Bronchial epithelial cell (primary cell): ENCODE measurements at regions not wholly inside any gene's neighbourhood (a gene's known extent, or its start where the extent isn't known, plus 50 kb on each side); places are given as distances from the start of the nearest gene placed in this dataset.
"Not testable (repeated sequence)": the region's sequence is repeated elsewhere in the genome, so short reads cannot be mapped to it uniquely, and the experiment has no call there.

Source experiments
- DNase-seq: peaks from one replicate; pipeline ENCODE4 v3.0.0-alpha.2; 2010; ENCODE audit warnings: low read depth
- FAIRE-seq: peaks from 2 replicates; lab custom pipeline; 2011; peaks lifted over from hg19 to GRCh38; lab: Jason Lieb, UNC
- H3K27me3 ChIP-seq: 2 replicates; pipeline ENCODE4 v1.5.1; 2011; ENCODE audit warnings: low read length; ENCODE audit not compliant: control insufficient read depth, insufficient read depth
- H3K36me3 ChIP-seq: 2 replicates; pipeline ENCODE4 v1.5.1; 2011; ENCODE audit warnings: low read length; ENCODE audit not compliant: control insufficient read depth, insufficient read depth
- H3K4me3 ChIP-seq: 2 replicates; pipeline ENCODE4 v1.5.1; 2011; ENCODE audit warnings: mild to moderate bottlenecking, low read depth, low read length, control low read depth
- TF ChIP-seq, protein P1 (sequence below): IDR thresholded peaks from 2 replicates; pipeline ENCODE4 v1.5.1; 2011; ENCODE audit warnings: mild to moderate bottlenecking, moderate library complexity, low read length, control low read depth, inconsistent platforms; ENCODE audit not compliant: insufficient read depth, severe bottlenecking

DNA sequence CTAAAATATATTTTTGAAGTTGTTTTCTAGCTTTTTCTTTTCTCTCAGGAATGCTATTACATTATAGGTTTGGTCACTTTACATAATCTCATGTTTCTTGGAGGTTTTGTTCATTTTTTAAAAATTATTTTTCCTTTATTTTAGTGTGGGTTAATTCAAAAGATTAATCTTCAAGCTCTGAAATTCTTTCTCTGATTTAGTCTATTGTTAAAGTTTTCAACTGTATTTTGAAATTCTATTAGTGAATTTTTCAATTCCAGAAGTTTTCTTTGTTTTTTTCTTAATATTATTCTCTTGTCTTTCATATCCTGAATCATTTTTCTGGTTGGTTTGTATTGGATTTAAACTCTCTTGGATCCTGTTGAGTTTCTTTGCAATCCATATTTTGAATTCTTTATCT lies 80.4 kb downstream of the MSTN start:
- TF ChIP-seq, protein P1, sequence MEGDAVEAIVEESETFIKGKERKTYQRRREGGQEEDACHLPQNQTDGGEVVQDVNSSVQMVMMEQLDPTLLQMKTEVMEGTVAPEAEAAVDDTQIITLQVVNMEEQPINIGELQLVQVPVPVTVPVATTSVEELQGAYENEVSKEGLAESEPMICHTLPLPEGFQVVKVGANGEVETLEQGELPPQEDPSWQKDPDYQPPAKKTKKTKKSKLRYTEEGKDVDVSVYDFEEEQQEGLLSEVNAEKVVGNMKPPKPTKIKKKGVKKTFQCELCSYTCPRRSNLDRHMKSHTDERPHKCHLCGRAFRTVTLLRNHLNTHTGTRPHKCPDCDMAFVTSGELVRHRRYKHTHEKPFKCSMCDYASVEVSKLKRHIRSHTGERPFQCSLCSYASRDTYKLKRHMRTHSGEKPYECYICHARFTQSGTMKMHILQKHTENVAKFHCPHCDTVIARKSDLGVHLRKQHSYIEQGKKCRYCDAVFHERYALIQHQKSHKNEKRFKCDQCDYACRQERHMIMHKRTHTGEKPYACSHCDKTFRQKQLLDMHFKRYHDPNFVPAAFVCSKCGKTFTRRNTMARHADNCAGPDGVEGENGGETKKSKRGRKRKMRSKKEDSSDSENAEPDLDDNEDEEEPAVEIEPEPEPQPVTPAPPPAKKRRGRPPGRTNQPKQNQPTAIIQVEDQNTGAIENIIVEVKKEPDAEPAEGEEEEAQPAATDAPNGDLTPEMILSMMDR, result no peak
- DNase-seq (no peak), FAIRE-seq (no peak)
- no peaks in the 10 kb centered on the region for H3K27me3 ChIP-seq
- H3K4me3 ChIP-seq, result no peak overlapping the region
- no peaks in the 10 kb centered on the region for H3K36me3 ChIP-seq

DNA sequence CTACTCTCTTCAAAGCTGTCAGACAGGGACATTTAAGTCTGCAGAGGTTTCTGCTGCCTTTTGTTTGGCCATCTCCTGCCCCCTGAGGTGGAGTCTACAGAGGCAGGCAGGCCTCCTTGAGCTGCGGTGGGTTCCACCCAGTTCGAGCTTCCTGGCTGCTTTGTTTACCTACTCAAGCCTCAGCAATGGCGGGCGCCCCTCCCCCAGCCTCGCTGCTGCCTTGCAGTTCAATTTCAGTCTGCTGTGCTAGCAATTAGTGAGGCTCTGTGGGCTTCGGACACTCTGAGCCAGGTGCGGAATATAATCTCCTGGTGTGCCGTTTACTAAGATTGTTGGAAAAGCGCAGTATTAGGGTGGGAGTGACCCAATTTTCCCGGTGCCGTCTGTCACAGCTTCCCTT lies 86.0 kb downstream of the MSTN start:
- DNase-seq, H3K4me3 ChIP-seq, H3K36me3 ChIP-seq, H3K27me3 ChIP-seq, FAIRE-seq: not testable (repeated sequence)

DNA sequence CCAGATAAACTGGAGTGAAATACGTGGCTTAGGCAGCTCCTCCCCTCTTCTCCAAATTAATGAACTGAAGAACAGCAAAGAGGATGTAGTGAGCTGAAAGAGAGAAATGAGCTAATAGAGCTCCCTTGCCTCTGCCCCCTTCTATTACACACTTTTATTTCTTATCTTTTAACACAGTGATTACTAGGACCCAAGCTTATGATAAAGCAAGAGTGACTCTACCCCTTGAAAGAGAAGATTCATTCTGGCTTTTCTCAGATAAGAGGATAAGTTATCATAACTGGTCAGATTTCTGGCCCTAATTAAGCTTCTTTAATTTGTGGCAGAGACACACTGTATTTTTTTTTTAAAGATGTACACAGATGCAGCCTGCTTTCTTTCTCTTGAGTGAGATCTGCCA lies 102.2 kb downstream of the MSTN start:
- Histone ChIP-seq H3K27me3 (no peaks in the 10 kb centered on the region), H3K4me3 (no peak overlapping the region), H3K36me3 (no peaks in the 10 kb centered on the region)
- FAIRE-seq (no peak), DNase-seq (no peak)
- TF ChIP-seq, protein P1, result no peak

DNA sequence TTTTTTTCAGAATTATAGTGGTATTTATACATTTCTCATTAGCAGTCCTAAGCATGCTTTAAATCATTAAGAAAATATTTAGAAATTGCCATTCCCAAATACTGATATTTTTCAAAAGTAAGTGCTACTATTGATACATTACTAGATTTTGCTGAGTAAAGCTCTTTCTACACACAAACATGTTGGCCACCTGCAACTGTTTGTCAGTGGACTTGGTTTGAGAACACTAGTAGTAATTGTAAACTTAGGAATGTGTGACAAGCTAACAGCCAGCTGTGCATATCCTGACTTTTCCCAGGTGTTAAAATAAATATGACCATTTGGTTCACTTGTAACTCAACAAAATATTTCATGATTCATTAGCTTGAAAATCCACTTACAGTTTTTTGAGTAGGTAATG lies 103.1 kb downstream of the MSTN start:
- FAIRE-seq, result no peak
- Histone ChIP-seq H3K36me3 (no peaks in the 10 kb centered on the region), H3K4me3 (no peak overlapping the region), H3K27me3 (no peaks in the 10 kb centered on the region)
- TF ChIP-seq, protein P1, result no peak
- no peak for DNase-seq

DNA sequence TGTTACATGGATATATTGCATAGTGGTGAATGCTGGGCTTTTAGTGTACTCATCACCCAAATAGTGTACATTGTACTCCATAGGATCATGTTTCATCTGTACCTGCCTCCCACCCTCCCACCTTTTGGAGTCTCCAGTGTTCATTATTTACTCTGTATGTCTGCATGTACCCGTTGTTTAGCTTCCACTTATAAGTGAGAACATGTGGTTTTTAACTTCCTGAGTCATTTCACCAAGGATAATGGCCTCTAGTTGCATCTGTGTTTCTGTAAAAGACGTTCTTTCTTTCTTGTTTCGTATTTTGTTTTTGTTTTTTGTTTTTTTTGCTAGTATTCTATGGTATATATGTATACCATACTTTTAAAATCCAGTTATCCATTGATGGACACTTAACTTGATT lies 107.5 kb downstream of the MSTN start:
- Histone ChIP-seq H3K4me3 (no peak overlapping the region), H3K27me3 (no peaks in the 10 kb centered on the region), H3K36me3 (no peaks in the 10 kb centered on the region)
- DNase-seq, result no peak
- TF ChIP-seq, protein P1, result no peak
- no peak for FAIRE-seq

DNA sequence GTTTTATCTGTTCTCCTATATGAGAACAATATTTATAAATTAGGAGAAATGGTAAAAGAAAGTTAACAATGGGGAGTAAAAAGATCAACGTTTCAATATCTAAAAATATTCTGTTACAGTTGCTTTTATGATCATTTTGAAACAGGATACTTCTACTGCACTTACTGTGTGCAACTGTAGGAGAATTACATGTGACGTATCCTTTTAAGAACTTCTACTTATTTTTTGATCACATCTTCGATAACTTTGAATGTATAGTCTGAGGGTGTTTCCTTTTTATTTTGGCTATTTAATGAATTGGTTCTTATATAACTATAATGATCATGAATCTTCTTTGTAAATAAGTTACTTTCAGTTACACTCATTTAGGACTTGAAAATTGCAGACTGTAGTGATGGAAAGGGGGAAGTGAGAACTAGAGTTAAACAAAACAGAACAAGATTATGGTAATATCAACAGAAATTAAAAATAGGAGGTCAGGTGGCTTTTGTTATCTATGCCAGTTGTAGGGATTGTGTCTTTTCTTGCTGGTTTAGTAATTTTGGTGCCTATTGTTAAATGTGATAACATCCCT lies 109.9 kb downstream of the MSTN start:
- no peaks in the 10 kb centered on the region for H3K36me3 ChIP-seq
- no peak overlapping the region for H3K4me3 ChIP-seq
- DNase-seq (no peak), FAIRE-seq (no peak)
- TF ChIP-seq, protein P1, result no peak
- no peaks in the 10 kb centered on the region for H3K27me3 ChIP-seq
